ENCODE measurements at regions not wholly inside any gene's neighbourhood (a gene's known extent, or its start where the extent isn't known, plus 50 kb on each side); places are given as distances from the start of the nearest gene placed in this dataset.
A peak's percentile ranks its signal among the peaks of the same experiment; 100 is the strongest.

GRCh38 chrX:39222346-39223113, 421.3 kb downstream of the MID1IP1 start:
- H3K36me3 Mint-ChIP-seq (ENCODE audit: low read depth): no peaks in the 10 kb centered on the region

GRCh38 chrX:39226251-39226650, 425.0 kb downstream of the MID1IP1 start:
- Mint-ChIP-seq H3K9me3 (peaks cover 10% of the 10 kb centered on the region), H3K27me3 (ENCODE audit: low read depth, poor library complexity) (peaks cover 6% of the 10 kb centered on the region), H3K36me3 (ENCODE audit: low read depth) (no peaks in the 10 kb centered on the region), H3K27ac (peak overlapping the region; percentile 95), H3K4me3 (peak overlapping the region; percentile 24), H3K4me1 (peaks cover 48% of the 10 kb centered on the region)
- TF ChIP-seq CTCF (IDR thresholded peaks at IDR 0.05): no peak
- DNase-seq: no peak

More at GRCh38 chrX:39222346-39223113, 421.3 kb downstream of the MID1IP1 start:
- Mint-ChIP-seq H3K4me3 (no peak overlapping the region), H3K4me1 (peaks cover 42% of the 10 kb centered on the region), H3K27me3 (ENCODE audit: low read depth, poor library complexity) (peaks cover 3% of the 10 kb centered on the region), H3K9me3 (peaks cover 21% of the 10 kb centered on the region), H3K27ac (no peak overlapping the region)
- no peak for TF ChIP-seq CTCF (IDR thresholded peaks at IDR 0.05)
- no peak for DNase-seq

DNA sequence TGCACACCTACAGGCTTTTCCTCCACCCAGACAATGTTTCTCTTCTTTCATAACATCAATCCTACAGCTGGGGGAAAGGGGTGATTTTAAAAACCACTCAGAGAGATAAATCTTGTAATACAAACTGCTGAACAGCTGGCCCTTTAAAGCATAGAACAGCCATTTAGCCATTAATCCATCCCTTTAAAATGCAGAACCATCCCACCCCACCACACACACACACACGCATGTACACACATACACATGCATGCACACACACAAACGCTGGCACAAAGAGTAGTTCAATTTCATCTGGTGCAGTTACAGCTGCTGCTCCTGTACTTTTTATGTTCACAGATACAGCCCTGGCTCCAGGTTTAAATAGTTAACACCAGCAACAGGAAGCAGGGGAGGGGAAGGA, 426.1 kb downstream of the MID1IP1 start:
- Mint-ChIP-seq H3K4me3 (no peak overlapping the region), H3K4me1 (peaks cover 37% of the 10 kb centered on the region), H3K9me3 (peaks cover 10% of the 10 kb centered on the region), H3K36me3 (ENCODE audit: low read depth) (no peaks in the 10 kb centered on the region), H3K27me3 (ENCODE audit: low read depth, poor library complexity) (peaks cover 6% of the 10 kb centered on the region), H3K27ac (no peak overlapping the region)
- DNase-seq: no peak
- no peak for TF ChIP-seq CTCF (IDR thresholded peaks at IDR 0.05)

DNA sequence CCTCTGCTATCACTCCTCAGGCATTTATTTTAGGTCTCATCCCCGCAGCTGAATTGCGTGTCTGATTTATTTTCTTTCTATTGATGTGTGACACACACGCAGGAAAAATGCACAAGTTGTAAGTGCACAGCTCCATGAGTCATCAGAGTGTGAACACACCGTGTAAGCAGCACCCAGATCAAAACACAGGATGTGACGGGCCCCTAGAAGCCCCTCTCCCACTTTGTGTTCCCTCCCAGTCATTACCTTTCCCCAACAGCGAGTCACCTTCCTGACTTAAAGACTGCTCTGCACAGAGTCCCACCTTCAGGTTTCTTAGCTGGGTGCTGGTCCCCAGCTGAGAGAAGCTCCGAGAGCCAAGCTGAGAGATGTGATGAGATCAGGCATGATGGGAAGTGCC, 436.7 kb downstream of the MID1IP1 start:
- H3K9me3 Mint-ChIP-seq: peaks cover 38% of the 10 kb centered on the region
- H3K27ac Mint-ChIP-seq: no peak overlapping the region
- TF ChIP-seq CTCF (IDR thresholded peaks at IDR 0.05): no peak
- H3K4me3 Mint-ChIP-seq: no peak overlapping the region
- H3K36me3 Mint-ChIP-seq (ENCODE audit: low read depth): no peaks in the 10 kb centered on the region
- DNase-seq: no peak
- no peaks in the 10 kb centered on the region for H3K27me3 Mint-ChIP-seq (ENCODE audit: low read depth, poor library complexity)
- no peaks in the 10 kb centered on the region for H3K4me1 Mint-ChIP-seq

- Mint-ChIP-seq H3K36me3 (ENCODE audit: low read depth) (no peaks in the 10 kb centered on the region), H3K9me3 (peaks cover 39% of the 10 kb centered on the region), H3K4me3 (no peak overlapping the region), H3K4me1 (no peaks in the 10 kb centered on the region), H3K27me3 (ENCODE audit: low read depth, poor library complexity) (peaks cover 4% of the 10 kb centered on the region), H3K27ac (no peak overlapping the region)
- peak; percentile 12 for DNase-seq
- TF ChIP-seq CTCF (IDR thresholded peaks at IDR 0.05): peak; percentile 50
These were observed 440.9 kb downstream of the MID1IP1 start for GRCh38 chrX:39242187-39242586.

DNA sequence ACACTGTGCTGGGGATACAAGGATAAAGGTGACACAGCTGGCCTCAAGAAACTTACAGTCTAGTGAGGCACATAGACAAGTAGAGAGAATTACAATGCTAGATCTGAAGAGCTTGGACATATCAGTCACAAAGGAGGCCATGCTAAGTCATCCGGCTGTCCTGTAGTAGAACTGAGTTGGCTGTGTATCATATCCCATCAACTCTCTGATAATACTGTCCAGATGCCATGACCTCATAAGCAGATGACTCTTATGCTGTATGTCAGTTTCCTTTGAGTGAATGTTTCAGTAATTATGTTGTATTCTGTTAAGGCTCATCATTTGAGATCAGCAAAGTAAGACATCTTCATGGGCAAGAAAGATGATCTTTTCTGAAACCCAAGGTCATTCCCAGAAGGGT, 442.9 kb downstream of the MID1IP1 start:
- DNase-seq: no peak
- Mint-ChIP-seq H3K27me3 (ENCODE audit: low read depth, poor library complexity) (peaks cover 4% of the 10 kb centered on the region), H3K4me3 (no peak overlapping the region), H3K36me3 (ENCODE audit: low read depth) (no peaks in the 10 kb centered on the region), H3K4me1 (no peaks in the 10 kb centered on the region), H3K9me3 (peaks cover 23% of the 10 kb centered on the region), H3K27ac (no peak overlapping the region)
- TF ChIP-seq CTCF (IDR thresholded peaks at IDR 0.05): no peak

Data from nephron progenitor cell (in vitro differentiated cells).